ENCODE measurements at regions not wholly inside any gene's neighbourhood (a gene's known extent, or its start where the extent isn't known, plus 50 kb on each side); places are given as distances from the start of the nearest gene placed in this dataset.

DNA sequence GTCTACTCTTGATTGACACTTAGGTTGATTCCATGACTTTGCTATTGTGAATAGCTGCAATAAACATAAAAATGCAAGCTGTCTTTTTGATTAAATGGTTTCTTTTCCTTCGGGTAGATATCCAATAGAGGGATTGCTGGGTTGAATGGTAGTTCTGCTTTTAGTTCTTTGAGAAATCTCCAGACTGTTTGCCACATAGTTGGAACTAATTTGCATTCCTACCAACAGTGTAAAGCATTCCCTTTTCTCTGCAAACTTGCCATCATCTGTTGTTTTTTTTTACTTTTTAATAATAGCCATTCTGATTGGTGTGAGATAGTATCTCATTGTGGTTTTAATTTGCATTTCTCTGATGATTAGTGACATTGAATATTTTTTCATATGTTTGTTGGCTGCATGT, 122.2 kb upstream of the PRKG2 start:
- TF ChIP-seq, protein P1, sequence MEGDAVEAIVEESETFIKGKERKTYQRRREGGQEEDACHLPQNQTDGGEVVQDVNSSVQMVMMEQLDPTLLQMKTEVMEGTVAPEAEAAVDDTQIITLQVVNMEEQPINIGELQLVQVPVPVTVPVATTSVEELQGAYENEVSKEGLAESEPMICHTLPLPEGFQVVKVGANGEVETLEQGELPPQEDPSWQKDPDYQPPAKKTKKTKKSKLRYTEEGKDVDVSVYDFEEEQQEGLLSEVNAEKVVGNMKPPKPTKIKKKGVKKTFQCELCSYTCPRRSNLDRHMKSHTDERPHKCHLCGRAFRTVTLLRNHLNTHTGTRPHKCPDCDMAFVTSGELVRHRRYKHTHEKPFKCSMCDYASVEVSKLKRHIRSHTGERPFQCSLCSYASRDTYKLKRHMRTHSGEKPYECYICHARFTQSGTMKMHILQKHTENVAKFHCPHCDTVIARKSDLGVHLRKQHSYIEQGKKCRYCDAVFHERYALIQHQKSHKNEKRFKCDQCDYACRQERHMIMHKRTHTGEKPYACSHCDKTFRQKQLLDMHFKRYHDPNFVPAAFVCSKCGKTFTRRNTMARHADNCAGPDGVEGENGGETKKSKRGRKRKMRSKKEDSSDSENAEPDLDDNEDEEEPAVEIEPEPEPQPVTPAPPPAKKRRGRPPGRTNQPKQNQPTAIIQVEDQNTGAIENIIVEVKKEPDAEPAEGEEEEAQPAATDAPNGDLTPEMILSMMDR (IDR thresholded peaks at IDR 0.05): no peak
- TF ChIP-seq POLR2A (IDR thresholded peaks at IDR 0.05): no peak
